Epithelial cell of esophagus (primary cell): ENCODE measurements at regions not wholly inside any gene's neighbourhood (a gene's known extent, or its start where the extent isn't known, plus 50 kb on each side); places are given as distances from the start of the nearest gene placed in this dataset.

Experiments
- DNase-seq: peaks from one replicate; pipeline ENCODE4 v3.0.0; 2010; ENCODE audit warnings: low read depth
- H3K4me3 ChIP-seq: 2 replicates; pipeline ENCODE4 v1.5.1; 2011; ENCODE audit warnings: mild to moderate bottlenecking, low read length, control low read depth
- TF ChIP-seq, protein P1 (sequence below): IDR thresholded peaks from 2 replicates; pipeline ENCODE4 v1.5.1; 2011; ENCODE audit warnings: low read depth, mild to moderate bottlenecking, low read length, control low read depth, inconsistent platforms; ENCODE audit not compliant: insufficient read depth; ENCODE audit errors: missing control alignments

DNA sequence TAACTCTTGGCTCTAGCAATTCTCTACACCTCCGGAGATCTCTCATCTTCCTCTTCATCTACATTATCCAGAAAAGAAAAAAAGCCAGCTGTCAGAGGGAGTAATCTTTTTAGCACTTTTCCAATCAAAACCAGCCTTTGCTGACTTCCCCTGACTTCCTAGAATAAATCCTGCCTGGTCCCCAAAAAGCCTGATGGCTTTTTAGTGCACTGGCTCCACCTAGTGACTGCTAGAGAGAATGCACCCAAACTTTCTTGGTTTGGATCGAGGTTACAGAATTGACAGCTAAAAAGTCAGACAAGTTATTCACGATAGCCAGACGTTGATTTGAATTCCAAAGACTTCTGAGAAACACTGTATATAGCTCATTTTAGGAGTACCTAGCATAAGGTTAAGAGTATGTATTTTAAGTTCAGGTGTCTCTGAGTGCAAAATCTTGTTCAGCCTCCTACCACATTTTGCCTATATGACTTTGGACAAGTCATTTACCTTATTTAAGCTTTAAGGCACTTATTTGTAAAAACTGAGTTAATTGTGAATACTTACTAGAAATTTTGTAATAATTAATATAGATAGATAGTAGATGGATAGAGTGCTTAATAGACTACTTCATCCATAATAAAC, 185.7 kb upstream of the GRIN2B start:
- DNase-seq: peak; percentile 62
- TF ChIP-seq, protein P1, sequence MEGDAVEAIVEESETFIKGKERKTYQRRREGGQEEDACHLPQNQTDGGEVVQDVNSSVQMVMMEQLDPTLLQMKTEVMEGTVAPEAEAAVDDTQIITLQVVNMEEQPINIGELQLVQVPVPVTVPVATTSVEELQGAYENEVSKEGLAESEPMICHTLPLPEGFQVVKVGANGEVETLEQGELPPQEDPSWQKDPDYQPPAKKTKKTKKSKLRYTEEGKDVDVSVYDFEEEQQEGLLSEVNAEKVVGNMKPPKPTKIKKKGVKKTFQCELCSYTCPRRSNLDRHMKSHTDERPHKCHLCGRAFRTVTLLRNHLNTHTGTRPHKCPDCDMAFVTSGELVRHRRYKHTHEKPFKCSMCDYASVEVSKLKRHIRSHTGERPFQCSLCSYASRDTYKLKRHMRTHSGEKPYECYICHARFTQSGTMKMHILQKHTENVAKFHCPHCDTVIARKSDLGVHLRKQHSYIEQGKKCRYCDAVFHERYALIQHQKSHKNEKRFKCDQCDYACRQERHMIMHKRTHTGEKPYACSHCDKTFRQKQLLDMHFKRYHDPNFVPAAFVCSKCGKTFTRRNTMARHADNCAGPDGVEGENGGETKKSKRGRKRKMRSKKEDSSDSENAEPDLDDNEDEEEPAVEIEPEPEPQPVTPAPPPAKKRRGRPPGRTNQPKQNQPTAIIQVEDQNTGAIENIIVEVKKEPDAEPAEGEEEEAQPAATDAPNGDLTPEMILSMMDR: peak; percentile 99
- H3K4me3 ChIP-seq: no peak overlapping the region

DNA sequence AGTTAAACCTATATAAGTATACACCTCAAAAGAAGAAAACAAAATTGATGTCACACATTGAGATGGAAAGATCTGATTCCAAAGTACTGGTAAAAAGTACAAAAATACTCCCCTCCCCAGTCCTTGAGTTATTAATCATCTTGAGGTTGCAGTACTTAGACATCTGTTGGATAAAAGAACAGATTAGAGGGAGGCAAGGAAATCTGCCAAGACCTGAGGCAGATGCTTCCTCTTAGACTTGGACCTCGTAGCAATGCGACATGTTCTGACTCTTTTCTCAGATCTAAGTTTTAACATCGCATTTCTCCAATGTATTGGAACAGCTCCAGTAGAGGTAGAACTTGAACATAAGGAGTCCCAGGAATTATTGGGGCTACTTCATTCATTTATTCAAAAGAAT, 187.9 kb upstream of the GRIN2B start:
- no peak overlapping the region for H3K4me3 ChIP-seq
- TF ChIP-seq, protein P1: no peak
- DNase-seq: no peak

DNA sequence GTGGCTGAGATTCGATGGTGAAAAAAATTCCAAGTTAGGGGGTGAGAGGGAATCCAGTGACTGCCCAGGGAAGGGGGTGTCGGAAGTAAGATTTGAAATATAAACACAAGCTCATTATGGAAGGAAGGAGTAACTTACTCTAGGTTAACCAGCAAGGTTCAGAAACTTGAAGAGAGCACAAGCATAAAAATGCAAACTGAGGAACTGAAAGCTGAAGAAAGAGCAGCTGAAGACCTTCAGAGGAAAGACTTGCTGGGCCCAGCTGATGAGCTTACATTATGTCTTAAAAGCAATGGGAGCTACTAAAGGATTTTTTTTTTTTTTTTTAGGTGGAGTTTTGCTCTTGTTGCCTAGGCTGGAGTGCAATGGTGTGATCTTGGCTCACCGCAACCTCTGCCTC, 189.7 kb upstream of the GRIN2B start:
- TF ChIP-seq, protein P1: no peak
- H3K4me3 ChIP-seq: no peak overlapping the region

DNA sequence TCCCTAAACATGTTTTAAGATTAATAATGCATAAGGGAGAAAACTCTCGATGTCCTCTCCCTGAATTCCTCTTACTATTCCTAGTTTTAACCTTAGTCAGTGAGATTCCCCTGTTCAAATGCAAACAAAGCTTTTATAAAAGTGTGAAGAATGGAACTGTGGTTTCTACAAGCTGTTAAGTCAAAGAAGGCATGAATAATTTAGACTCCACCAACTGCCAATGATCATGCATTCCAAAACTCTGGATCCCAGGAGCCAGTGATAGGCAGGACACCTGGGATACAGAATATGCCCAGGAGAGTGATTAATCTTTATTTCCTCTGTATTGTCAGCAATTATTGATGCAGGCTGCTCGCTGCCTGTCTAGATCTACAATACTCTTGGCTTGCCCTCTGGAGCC, 190.3 kb upstream of the ATF7IP start:
- TF ChIP-seq, protein P1: no peak
- no peak overlapping the region for H3K4me3 ChIP-seq
- no peak for DNase-seq

More for the DNA sequence above, 189.7 kb upstream of the GRIN2B start:
- DNase-seq: no peak

DNA sequence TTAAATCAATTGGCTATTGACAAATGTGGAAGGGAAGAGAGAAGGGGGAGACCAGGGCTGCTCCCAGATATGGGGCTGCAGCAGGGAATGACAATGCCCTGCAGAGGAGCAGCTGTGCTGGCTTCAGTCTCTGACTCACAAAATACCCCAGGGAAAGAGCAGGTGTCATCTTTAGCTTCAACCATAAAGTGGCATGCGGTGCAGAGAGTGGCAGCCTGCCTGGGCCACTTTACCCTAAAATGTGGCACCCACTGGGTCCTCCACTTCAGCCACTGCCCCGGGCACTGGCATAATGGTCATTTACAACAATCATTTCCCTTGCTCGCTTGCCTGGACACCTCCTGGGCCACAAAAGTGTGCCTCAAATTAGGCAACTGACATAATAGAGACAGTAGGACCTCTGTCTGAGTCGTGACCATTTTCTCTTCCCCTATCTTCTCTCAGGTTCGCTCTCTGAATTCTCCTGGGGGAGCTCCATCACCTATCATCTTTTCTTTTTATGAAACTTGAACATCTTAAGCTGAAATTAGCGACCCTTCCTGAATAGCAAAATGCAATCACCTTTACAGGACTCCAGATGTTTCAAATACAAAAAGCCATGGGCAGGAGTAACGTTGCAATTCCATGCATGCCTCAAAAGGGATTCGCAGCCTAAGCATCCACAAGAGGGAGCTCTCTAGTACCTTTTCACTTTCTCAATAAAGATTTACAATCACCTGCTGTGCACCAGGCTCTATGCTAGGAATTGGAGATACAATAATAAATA, 179.9 kb upstream of the ATF7IP start:
- DNase-seq: peak; percentile 59
- TF ChIP-seq, protein P1: peak; percentile 84
- no peak overlapping the region for H3K4me3 ChIP-seq

DNA sequence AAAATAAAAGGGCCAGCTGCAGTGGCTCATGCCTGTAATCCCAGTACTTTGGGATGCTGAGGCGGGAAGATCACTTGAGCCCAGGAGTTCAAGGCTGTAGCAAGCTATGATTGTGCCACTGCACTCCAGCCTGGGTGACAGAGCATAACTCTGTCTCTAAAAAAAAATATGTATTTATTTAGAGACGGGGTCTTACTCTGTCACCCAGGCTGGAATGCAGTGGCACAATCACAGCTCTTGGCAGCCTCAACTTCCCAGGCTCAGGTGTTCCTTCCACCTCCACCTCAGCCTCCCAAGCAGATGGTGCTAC, 179.3 kb upstream of the ATF7IP start:
- TF ChIP-seq, protein P1: no peak
- H3K4me3 ChIP-seq: no peak overlapping the region
- DNase-seq: no peak

DNA sequence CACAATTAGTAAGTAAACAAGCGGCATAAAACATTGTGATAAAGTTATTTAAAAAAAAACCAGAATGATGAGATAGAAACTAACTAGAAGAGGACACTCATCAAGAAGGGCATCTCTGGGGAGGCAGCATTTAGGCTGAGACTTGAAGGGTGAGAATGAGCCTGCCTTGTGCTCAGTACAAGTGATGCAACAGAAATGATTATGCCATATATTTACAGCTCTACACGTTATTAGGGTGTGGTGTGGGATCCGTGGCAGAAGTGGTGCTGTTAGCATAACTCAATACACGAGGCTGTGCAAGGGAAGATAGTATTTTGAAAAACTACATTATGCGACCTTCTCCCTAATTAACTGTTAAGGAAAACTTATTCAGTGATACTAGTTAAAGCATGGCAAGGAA, 178.5 kb upstream of the ATF7IP start:
- no peak overlapping the region for H3K4me3 ChIP-seq
- TF ChIP-seq, protein P1: no peak
- peak; percentile 47 for DNase-seq
